HEK293 (cell line): ENCODE measurements at regions not wholly inside any gene's neighbourhood (a gene's known extent, or its start where the extent isn't known, plus 50 kb on each side); places are given as distances from the start of the nearest gene placed in this dataset.

Source experiments
- REST ChIP-seq: fragments of 450-650 bp; formaldehyde crosslinking; IDR thresholded peaks from 2 replicates; pipeline ENCODE4 v1.5.1; 2016; ENCODE audit warnings: missing biosample characterization, missing genetic modification characterization
- ZBTB7A ChIP-seq: fragments of 450-650 bp; formaldehyde crosslinking; IDR thresholded peaks from 2 replicates; pipeline ENCODE4 v1.5.1; 2016; ENCODE audit warnings: low read depth, missing biosample characterization, missing genetic modification characterization
- ZNF558 ChIP-seq: fragments of 450-650 bp; formaldehyde crosslinking; IDR thresholded peaks from 2 replicates; pipeline ENCODE4 v1.5.1; 2016; ENCODE audit warnings: missing biosample characterization, missing genetic modification characterization
- ZNF621 ChIP-seq: fragments of 450-650 bp; formaldehyde crosslinking; IDR thresholded peaks from 2 replicates; pipeline ENCODE4 v1.5.1; 2017; ENCODE audit warnings: missing biosample characterization, missing genetic modification characterization
- TF ChIP-seq, protein P1 (sequence below): fragments of 450-650 bp; formaldehyde crosslinking; IDR thresholded peaks from 2 replicates; pipeline ENCODE4 v1.5.1; 2016; ENCODE audit warnings: missing biosample characterization, missing genetic modification characterization

DNA sequence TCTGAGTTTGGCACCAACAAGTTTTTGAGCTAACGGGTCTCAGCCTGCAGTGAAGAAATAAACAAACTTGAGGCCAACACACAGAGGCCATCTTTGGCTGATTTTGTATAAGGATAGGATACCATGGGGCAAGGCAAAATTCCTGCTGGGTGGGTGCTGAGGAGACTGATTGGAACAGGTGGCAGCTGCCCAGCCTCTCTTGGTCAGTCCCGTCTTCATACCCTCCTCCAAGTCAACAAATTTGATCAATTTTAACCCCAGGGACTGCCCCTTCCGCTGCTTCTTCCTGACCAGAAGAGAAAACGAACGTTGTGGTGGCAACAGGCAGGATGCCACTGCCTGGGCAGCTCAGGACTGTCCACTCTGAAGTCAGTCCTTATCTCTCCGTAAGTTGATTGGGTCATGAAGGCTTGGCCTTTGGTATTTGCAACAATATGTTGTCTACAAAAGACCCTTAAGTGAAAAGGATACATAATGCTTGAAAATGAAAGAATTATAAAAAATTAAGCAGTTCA lies 139.3 kb downstream of the SPP2 start:
- no peak for TF ChIP-seq ZNF558 (tag by site-specific recombination)
- no peak for TF ChIP-seq ZNF621 (tag by site-specific recombination)
- TF ChIP-seq, protein P1, sequence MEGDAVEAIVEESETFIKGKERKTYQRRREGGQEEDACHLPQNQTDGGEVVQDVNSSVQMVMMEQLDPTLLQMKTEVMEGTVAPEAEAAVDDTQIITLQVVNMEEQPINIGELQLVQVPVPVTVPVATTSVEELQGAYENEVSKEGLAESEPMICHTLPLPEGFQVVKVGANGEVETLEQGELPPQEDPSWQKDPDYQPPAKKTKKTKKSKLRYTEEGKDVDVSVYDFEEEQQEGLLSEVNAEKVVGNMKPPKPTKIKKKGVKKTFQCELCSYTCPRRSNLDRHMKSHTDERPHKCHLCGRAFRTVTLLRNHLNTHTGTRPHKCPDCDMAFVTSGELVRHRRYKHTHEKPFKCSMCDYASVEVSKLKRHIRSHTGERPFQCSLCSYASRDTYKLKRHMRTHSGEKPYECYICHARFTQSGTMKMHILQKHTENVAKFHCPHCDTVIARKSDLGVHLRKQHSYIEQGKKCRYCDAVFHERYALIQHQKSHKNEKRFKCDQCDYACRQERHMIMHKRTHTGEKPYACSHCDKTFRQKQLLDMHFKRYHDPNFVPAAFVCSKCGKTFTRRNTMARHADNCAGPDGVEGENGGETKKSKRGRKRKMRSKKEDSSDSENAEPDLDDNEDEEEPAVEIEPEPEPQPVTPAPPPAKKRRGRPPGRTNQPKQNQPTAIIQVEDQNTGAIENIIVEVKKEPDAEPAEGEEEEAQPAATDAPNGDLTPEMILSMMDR (tag by site-specific recombination) = no peak
- no peak for TF ChIP-seq ZBTB7A (tag by site-specific recombination)
- TF ChIP-seq REST (tag by site-specific recombination) = no peak
